NT2/D1 (cell line): ENCODE measurements at regions not wholly inside any gene's neighbourhood (a gene's known extent, or its start where the extent isn't known, plus 50 kb on each side); places are given as distances from the start of the nearest gene placed in this dataset.

Experiments used
- SUZ12 ChIP-seq: IDR thresholded peaks from 2 replicates; pipeline ENCODE4 v1.6.1; 2011; ENCODE audit not compliant: insufficient read length, insufficient read depth; ENCODE audit errors: extremely low read depth
- YY1 ChIP-seq: IDR thresholded peaks from 2 replicates; pipeline ENCODE4 v1.6.1; 2011; ENCODE audit not compliant: insufficient read length, insufficient read depth
- ZNF274 ChIP-seq: IDR thresholded peaks from 2 replicates; pipeline ENCODE4 v1.6.1; 2011; ENCODE audit warnings: mild to moderate bottlenecking, low read depth, low read length

- TF ChIP-seq YY1, result no peak
- no peak for TF ChIP-seq ZNF274
- TF ChIP-seq SUZ12, result no peak
Observed at GRCh38 chr6:15996030-15996429, 132.9 kb upstream of the MYLIP start.
